Loucy (cell line): ENCODE measurements at regions not wholly inside any gene's neighbourhood (a gene's known extent, or its start where the extent isn't known, plus 50 kb on each side); places are given as distances from the start of the nearest gene placed in this dataset.

Source experiments
- EZH2phosphoT487 ChIP-seq: fragments of 200-600 bp; IDR thresholded peaks from 2 replicates; pipeline ENCODE4 v1.6.1; 2018; ENCODE audit warnings: antibody characterized with exemption, mild to moderate bottlenecking, moderate library complexity, borderline replicate concordance
- TF ChIP-seq, protein P1 (sequence below): fragments of 200-600 bp; sonication (generic); conservative IDR thresholded peaks from 2 replicates; pipeline ENCODE4 v1.5.1; 2014; ENCODE audit warnings: mild to moderate bottlenecking, antibody characterized with exemption, low read length

GRCh38 chr4:30543057-30543456 lies 177.1 kb upstream of the PCDH7 start:
- TF ChIP-seq, protein P1, sequence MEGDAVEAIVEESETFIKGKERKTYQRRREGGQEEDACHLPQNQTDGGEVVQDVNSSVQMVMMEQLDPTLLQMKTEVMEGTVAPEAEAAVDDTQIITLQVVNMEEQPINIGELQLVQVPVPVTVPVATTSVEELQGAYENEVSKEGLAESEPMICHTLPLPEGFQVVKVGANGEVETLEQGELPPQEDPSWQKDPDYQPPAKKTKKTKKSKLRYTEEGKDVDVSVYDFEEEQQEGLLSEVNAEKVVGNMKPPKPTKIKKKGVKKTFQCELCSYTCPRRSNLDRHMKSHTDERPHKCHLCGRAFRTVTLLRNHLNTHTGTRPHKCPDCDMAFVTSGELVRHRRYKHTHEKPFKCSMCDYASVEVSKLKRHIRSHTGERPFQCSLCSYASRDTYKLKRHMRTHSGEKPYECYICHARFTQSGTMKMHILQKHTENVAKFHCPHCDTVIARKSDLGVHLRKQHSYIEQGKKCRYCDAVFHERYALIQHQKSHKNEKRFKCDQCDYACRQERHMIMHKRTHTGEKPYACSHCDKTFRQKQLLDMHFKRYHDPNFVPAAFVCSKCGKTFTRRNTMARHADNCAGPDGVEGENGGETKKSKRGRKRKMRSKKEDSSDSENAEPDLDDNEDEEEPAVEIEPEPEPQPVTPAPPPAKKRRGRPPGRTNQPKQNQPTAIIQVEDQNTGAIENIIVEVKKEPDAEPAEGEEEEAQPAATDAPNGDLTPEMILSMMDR: no peak
- TF ChIP-seq EZH2phosphoT487: no peak
